SU-DHL-6 (cell line): ENCODE measurements at regions not wholly inside any gene's neighbourhood (a gene's known extent, or its start where the extent isn't known, plus 50 kb on each side); places are given as distances from the start of the nearest gene placed in this dataset.

Experiments
- EZH2phosphoT487 ChIP-seq: fragments of 200-600 bp; sonication (generic), shearing (Covaris generic); conservative IDR thresholded peaks from 2 replicates; pipeline ENCODE4 v1.6.1; 2018; ENCODE audit warnings: mild to moderate bottlenecking, antibody characterized with exemption, low read length, moderate library complexity, mixed read lengths
- TF ChIP-seq, protein P1 (sequence below): fragments of 200-600 bp; sonication (generic); IDR thresholded peaks from one replicate; pipeline ENCODE4 v1.5.1; 2017; ENCODE audit warnings: antibody characterized with exemption, mild to moderate bottlenecking, low read length, moderate library complexity; ENCODE audit not compliant: insufficient read depth, poor library complexity, severe bottlenecking

DNA sequence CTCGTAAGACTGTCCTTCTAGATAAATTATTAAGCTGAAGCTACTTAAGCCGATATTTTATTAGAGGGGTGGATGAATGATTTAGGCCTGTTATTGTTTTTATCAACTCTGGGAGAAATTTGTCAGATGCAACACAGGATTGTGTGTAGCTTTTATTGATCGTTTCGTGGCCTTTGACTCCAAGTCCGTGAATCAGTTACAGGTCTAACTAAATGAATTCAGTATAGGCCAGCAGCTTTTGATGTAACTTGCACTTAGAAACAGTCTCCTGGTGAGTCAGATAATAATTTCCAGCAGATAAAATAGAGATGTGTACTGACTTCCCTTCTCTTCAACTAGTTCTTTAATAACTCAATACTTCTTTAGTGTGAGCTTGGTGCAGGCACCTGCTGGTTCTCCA is 341.7 kb upstream of the SMIM30 start:
- TF ChIP-seq, protein P1, sequence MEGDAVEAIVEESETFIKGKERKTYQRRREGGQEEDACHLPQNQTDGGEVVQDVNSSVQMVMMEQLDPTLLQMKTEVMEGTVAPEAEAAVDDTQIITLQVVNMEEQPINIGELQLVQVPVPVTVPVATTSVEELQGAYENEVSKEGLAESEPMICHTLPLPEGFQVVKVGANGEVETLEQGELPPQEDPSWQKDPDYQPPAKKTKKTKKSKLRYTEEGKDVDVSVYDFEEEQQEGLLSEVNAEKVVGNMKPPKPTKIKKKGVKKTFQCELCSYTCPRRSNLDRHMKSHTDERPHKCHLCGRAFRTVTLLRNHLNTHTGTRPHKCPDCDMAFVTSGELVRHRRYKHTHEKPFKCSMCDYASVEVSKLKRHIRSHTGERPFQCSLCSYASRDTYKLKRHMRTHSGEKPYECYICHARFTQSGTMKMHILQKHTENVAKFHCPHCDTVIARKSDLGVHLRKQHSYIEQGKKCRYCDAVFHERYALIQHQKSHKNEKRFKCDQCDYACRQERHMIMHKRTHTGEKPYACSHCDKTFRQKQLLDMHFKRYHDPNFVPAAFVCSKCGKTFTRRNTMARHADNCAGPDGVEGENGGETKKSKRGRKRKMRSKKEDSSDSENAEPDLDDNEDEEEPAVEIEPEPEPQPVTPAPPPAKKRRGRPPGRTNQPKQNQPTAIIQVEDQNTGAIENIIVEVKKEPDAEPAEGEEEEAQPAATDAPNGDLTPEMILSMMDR, result no peak
- no peak for TF ChIP-seq EZH2phosphoT487
